ENCODE measurements at regions not wholly inside any gene's neighbourhood (a gene's known extent, or its start where the extent isn't known, plus 50 kb on each side); places are given as distances from the start of the nearest gene placed in this dataset.

DNA sequence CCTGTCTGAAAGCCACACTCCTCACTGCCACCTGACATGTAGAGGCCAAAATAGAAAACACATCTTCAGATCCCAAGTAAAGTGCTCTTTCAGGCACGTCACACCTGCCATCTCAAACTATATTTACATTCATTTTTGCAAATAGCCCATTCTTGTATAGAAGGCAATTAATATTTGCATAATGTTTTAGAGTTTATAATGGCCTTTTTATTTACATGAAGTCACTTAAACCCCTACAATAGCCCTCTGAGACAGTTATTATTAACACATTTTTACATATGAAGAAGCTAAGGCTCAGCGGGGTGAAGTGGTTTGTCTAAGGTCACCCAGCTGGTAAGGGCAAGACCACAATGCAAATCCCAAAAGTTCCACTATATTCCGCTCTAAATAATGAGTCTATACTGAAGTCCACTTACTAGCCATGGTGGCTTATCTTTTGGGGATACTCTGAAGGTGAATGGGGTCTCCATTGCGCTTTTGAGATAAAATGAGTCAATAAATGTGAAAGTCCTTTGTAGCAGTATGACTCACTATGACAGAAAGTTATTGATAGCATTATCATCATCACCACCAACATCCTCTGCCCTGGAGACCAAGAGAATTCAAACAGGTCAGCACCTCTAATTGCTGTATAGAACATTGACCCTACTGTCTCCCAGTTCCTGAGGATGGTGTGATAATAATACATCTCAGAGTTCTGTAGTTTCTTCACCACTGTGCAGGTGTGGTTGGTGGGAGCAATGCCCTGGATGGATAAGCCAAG, 155.9 kb upstream of the BCL6 start:
- DNase-seq (ENCODE audit: low read depth, low spot score), result no peak

DNA sequence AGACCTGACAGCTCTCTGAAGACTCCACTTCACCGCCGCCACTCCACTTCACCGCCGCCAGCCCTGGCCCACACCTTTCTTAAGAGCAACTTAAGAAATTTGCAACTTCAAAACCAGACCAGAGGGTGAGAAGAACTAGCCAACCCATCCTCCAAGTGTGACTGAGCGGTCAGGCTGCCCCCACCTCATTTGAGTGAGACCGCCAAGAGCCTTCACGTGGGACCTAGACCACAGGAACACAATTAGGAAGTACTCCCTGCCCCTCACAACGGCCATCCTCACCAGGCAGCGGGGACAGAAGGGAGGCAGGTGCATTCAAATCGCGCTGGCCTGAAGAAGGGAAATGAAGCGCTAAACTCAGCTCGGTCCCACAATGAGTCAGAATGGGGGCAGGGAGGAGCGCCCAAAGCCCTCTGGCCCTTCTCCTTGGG, 156.8 kb upstream of the BCL6 start:
- no peak for DNase-seq (ENCODE audit: low read depth, low spot score)

DNA sequence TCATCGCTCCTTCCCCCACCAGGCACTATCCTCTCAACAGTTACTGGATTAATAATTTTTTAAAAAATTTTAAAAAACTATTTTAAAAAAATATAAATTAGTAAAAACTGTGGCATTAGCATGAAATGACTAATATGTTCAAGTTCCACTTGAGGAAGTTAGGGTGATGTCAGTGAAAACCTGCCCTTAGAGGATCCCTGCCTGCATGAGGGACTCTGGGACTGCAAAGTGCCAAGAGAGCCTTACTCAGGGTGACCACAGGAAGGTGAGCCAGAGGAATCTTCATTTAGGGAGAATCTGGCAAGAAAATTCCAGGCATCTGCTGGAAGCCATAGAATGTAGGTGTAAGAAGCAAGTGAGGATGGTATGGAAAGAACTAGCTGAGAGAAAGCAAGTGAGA, 157.7 kb upstream of the BCL6 start:
- DNase-seq (ENCODE audit: low read depth, low spot score), result no peak

DNA sequence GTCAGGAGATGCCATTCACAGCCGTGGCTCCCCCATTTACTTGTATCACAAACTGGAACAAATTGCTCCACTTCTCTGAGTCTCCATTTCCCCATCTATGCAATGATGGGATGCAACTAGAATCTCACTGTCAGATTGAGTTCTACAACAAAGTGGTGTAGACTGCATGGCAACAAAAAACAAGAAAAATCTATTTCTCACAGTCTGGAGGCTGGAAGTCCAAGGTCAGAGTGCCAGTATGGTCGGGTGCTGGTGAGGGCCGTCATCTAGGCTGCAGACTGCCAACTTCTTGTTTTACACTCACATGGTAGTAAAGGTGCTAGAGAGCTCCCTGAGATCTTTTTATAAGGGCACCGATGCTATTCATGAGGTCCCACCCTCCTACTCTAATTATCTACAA, 158.4 kb upstream of the BCL6 start:
- no peak for DNase-seq (ENCODE audit: low read depth, low spot score)

DNA sequence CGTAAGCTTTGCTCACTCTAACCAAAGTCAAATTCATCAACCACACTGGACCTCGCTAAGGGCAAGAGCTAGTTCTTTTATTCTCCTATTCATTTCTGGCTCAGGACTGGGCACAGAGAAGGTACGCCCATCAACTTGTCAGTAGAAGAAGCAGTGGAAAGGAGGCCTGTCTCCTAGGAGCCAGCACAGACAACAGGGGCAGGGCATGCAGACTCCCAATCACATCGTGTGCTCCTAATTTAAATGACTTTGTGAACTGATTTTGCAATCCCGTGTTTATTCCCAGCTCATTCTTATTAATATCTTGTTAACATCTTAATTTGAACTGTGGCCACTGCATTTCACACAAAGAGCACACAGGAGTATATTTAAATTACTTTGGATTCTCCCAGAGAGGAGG, 161.1 kb upstream of the BCL6 start:
- DNase-seq (ENCODE audit: low read depth, low spot score), result no peak

DNA sequence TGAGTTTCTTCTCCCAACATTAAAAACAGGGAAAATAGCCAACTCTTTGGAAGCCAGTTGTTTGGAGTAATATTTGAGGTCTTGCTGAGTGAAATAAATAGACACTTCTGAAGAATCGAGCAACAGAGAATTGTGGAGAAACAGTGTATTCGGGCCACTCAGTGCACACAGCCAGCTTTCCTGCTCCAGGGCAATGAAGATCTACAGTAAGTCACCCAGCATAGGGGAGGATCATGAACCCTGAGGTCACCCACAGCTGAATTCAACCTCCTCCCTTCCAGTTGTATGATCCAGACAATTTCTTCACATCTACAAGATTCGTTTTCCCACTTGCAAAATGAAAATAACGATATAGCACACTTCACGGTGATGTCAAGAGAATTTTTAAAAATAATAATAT, 161.7 kb upstream of the BCL6 start:
- DNase-seq (ENCODE audit: low read depth, low spot score), result no peak

DNA sequence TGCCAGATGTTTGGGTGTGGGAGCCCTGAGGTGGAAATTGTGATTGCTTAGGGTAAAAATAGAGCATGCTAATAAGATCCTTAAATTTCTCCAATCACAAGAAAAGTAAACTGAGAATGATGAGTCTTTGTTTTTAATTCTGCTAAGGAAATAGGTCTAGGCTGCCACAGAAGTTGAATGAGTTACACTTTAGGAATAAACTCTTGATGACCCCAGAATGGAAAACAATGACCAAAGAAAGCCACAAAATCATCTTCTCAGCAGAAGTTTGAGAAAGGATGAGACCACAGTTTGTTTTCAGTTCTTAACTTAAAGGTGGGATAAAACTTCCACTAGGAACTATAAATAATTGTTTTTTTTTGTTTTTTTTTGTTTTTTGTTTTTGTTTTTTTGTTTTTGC, 164.6 kb upstream of the BCL6 start:
- DNase-seq (ENCODE audit: low read depth, low spot score), result no peak

DNA sequence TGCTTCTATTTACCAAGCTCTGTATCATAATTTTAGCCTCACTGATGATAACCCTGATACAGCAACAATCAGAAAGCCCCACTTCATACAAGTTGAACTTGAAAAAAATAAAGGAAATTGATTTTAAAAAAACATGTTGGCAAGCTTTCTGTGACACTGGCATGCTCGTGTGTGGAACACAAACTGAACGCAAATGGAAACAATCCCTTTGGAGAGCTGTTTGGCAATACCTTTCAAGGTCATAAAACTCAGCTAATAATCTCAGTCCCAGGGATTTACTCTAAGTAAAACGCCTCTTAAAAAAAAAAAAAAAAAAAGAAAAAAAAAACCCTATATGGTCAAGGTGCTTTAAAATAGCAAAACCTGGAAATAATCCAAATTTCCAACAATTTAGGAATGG, 166.7 kb upstream of the BCL6 start:
- DNase-seq (ENCODE audit: low read depth, low spot score), result no peak

DNA sequence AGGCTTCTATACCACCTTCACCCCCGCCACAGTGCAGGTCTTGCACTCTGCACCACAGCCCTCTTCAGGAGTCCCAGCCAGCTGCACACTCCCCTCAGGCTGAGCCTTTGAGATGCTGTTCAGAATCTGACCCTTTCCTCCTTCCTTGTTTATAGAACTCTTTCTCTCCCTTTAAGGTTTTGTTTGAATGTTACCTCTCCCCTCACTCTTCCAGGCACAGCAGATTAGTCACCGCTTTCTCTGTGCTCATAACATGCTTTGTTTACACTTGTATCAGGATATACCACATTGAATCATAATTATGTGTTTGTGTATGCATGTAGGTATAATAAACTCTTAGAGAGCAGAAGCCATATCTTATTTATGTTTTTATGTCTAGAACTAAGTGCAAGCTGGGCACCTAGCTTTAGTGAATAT, 168.4 kb upstream of the BCL6 start:
- DNase-seq (ENCODE audit: low read depth, low spot score), result peak; percentile 37

DNA sequence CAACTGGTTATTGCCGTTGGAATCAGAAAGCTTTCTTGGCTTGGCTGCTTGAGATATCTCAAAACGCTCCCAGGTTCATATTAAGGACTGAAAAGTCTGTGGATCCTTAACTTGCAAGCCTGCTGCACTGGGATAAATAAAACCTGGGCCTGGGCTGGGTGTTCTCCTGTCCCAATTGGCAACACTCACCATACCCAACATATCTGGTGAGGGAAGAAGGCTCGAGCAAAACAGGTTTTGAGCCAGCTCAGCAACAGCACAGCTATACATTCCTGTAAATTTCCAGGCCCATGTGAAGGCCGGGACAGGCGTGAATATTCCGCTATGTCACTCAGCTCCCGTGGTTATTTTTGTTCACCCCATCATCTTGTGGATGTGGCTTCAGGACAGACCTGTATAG, 169.0 kb upstream of the BCL6 start:
- DNase-seq (ENCODE audit: low read depth, low spot score), result no peak

DNA sequence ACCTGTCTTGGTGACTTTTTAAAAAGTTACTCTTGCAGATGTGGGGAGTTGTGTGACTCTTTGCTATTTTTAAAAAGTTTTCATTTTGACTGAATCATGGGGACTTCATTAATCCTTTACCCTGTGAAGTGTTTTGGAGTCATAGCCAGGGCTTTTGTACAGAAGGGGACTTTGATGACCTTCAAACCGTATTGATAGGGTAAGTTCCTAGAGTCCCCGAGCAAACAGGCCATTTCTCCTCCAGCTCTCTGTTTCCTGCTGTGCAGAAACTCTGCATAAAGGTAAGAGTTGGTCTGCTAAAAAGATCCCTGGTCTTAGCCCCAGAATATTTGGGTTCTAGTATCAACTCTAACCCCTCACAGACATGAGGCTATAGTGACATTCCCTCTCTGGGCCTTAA, 170.8 kb upstream of the BCL6 start:
- no peak for DNase-seq (ENCODE audit: low read depth, low spot score)

DNA sequence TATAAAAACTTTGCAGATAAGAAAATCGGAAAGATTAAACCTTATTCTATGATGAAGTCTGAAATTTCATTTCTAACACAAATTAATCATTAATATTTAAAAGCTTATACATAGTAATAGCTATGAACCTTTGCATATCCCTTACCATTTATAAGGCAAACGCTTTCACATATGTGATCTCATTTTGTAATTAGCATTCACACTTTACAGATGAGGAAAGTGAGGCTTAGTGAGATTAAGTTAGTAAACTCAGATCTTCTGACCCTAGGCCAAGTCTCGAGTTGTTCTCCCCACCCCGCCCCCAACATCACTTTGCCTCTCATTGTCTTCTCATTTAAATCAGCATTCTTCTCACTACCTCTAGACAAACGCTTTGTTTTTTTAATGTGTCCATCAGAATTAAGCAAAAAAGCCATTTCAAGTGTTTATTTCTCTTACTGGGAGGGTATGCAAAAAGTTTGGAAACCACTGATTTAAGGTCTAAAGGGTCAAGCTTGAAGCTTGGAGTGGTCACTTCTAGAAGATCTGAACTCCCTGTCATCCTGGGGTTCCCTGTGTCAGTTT, 172.9 kb upstream of the BCL6 start:
- no peak for DNase-seq (ENCODE audit: low read depth, low spot score)

DNA sequence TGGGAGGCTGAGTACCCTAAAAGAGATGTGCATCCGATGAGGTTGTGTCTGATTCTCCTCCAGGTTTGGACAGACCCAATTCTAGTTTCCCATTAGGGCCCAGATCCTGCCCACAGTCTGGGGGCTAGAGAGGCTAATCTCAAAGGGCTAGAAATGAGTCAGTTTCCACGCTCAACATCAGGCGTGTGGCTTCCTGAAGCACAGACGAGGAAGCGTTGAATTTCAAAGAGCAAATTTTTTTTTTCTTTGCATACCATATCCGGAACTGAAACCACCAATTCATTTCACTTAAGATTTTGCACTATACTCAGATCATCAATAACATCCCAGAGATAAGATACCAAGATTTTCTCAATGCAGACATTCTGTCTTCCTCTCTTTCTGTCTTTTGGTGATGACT, 173.8 kb upstream of the BCL6 start:
- no peak for DNase-seq (ENCODE audit: low read depth, low spot score)

DNA sequence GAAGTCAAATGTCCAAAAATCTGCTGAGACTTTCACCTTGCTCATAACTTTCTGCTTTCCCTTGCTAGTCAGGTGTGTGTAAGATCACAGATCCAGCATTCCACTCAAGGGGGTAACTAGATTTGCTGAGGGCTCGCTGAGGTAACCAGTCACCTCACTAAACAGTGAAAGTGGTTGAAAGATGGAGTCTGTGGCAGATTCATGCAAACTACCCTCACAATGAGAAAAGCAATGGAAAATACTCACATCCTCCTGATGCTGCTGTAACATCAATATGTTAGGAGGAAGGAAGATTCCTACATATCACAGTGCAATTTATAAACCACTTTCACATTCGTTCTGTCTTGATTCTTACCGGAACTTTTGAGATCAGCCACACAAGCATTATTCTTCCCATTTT, 174.3 kb upstream of the BCL6 start:
- no peak for DNase-seq (ENCODE audit: low read depth, low spot score)

DNA sequence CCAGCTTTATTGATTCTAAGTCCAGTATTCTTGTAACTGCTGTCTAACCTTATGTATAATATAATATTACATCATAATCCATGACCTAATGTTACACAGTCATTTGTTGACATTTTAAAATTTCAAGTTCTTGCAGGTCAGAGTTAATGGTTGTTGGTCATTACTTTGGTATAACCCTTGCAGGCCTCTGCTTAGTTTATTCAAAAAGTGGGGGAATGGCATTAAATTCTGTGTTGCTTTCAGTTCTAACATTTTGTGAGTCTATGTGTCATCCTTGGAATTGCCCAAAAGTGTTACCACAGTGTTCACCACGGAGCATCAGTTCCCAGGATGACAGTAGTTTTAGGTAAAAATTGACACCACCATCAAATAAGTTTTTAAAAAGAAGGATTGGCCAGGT, 174.8 kb upstream of the BCL6 start:
- no peak for DNase-seq (ENCODE audit: low read depth, low spot score)

DNA sequence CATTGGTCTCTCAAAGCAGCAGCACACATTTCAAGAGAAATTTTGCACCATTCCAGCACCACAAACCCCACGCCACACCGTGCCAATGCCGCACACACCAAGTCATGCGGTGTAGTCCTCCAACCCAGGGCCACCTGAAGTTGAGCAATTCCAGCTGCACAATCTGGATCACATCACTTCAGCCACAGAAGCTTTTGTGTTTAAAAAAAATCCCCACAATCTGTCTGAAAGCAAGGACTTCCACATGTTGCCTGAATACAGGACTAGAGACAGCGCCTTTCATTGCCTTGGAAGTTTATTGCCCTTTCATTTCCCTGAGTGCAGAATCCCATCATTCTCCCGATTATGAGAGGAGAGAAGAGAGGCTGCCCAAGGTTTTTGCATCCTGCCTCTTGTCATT, 175.6 kb upstream of the BCL6 start:
- no peak for DNase-seq (ENCODE audit: low read depth, low spot score)

DNA sequence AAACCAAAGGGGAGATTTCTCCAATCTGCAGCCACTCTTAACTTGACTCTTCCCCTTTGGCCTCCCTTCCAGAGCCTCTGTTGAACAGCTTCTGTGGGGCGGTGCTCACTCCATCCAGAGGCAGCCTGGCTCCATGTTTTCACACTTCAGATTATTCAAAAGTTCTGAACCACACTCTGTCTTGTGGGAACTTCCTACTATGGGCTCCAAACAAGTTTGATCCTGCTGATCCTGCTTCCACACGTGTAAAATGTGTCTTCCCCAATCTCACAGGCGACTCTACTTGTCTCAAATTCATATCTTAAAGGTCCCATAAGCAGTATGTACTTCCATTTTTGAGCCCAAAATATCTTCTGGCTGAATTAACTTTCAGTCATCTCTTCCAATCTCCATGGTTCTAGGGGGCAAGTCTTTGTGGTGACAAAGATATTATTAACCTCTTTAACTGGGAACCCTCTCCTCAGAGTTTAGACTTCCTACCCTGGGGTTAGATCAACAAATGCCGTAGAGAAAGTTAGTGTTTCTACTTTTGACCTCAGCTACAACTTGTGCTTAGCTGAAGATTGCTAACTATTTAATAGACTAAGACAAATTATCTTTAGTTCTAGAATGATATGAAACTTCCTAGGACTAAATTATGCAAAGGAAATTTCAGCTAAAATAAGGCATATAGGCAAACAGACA, 176.3 kb upstream of the BCL6 start:
- no peak for DNase-seq (ENCODE audit: low read depth, low spot score)

DNA sequence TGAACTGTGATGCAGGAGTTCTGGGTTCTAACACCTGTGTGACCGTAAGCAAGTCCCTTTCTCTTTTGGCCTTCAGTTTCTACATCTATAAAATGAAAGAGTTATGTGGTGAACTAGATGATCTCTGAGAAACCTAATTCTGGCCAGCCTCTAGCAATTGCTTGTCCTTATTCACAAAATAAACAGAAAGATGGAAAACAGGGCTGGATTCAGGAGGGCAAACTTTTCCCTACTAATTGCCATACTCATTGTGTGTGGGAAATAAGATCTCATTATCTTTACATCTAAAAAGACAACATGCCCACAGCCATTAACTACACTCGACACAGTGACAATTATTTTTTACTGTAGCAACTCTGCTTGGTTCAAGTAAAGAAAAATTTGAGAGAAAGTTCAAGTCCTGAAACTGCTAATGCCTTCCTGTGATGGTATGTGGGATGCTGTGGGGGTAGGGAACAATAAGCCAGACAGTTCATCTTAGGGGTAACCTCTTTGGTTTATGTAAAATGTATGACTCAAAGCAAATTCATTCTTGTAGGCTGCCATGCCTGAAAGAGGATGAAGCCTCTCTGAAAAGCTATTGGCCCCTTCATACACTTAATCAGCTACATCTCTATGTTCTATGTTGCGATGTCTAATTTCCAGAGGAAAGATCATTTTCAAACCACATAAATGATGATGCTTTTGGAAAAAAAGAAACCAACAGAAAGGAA, 177.6 kb upstream of the BCL6 start:
- no peak for DNase-seq (ENCODE audit: low read depth, low spot score)

DNA sequence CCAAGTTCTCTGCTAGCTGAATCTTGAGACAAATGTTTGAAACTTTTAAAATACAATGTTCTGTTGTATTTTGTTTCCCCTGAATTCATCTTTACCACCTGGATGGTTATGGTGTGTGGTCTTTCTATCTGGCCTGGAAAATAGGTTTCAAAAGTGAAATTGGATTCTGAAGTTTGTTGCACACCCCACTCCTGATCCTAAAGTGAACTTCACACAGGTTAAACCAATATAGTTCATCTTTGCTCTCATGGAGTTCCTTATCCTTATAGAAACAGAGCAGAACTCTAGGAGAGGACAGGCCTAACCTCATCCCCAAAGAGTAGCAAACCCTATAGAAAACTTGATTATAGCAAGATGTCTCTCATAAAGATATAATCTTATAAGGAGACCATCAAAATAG, 179.4 kb upstream of the BCL6 start:
- no peak for DNase-seq (ENCODE audit: low read depth, low spot score)

DNA sequence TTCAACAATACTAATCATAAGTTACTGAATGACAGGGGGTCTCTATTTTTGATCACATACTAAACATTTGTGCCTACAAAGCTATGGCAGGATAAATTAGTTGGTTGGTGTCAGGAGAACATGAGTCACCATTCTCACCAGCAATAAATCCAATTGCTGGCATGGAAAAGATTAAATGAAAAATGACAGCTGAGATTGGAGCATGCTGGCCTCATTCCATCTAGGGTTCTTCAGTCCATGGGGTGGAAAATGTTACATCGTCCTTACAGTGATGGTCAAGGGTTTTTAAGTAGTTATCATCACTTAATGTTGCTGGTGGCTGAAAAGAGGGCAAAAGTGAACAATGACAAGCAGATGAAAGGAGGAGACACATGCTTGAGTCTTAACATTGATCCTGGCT, 180.1 kb upstream of the BCL6 start:
- no peak for DNase-seq (ENCODE audit: low read depth, low spot score)

DNA sequence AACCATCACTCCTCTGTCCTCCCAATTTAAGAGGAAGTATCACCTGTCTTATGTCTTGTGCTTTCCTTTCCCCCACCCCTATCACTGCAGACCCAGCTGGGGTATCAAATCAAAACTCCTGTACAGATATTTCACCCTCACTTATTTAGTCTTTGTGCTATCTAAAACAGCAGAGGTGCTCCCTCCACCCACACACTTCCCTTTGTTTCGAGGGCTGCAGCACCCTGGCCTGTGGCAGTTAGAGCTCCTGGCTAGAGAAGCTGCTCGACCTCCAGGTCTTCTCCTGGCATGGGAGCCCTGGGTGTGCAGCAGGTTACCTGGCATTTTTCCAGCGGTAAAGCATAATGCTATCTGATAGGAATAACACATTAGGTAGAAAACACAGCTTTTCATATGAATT, 181.4 kb upstream of the BCL6 start:
- DNase-seq (ENCODE audit: low read depth, low spot score), result no peak

DNA sequence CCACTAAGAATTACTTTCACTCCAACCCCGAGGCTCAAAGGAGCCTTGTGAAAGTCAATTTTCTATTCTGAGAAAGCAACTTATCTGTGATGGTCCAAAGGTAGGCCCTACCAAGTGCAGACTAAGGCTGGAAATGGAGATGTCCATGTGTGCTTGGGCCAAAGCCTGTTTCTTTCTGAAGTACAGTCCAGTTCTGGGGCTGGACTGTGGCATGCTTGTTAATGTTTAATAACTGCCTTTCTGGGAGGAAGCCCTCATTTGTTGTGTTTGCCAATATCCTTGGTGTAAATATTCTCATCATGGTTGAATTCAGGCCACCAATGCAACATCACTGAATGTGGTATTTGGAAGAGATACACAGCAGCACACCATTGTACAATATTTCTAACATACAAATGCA, 182.3 kb upstream of the BCL6 start:
- no peak for DNase-seq (ENCODE audit: low read depth, low spot score)

Measured in smooth muscle cell of the brain vasculature (primary cell).